ENCODE measurements at regions not wholly inside any gene's neighbourhood (a gene's known extent, or its start where the extent isn't known, plus 50 kb on each side); places are given as distances from the start of the nearest gene placed in this dataset.
A peak's percentile ranks its signal among the peaks of the same experiment; 100 is the strongest.

- H3K27me3 ChIP-seq (ENCODE audit: insufficient read depth, insufficient read length), result no peaks in the 10 kb centered on the region
- DNase-seq (ENCODE audit: low read depth, low spot score), result no peak
Observed at GRCh38 chr2:2703762-2704427, 372.8 kb upstream of the MYT1L start.

GRCh38 chr2:2703172-2703571 is 372.1 kb upstream of the MYT1L start:
- no peak for TF ChIP-seq ZNF274 (IDR thresholded peaks at IDR 0.05; ENCODE audit: low read depth, low read length)
- TF ChIP-seq YY1 (IDR thresholded peaks at IDR 0.05; ENCODE audit: insufficient read depth, insufficient read length), result no peak
- TF ChIP-seq SUZ12 (IDR thresholded peaks at IDR 0.05; ENCODE audit: extremely low read depth, insufficient read depth, insufficient read length), result no peak
- no peaks in the 10 kb centered on the region for H3K36me3 ChIP-seq (ENCODE audit: insufficient read depth, insufficient read length, low read length)
- no peak overlapping the region for H3K4me3 ChIP-seq (ENCODE audit: insufficient read length, low read depth)
- H3K4me1 ChIP-seq (ENCODE audit: insufficient read depth, insufficient read length), result peaks cover 25% of the 10 kb centered on the region
- H3K27me3 ChIP-seq (ENCODE audit: insufficient read depth, insufficient read length), result no peaks in the 10 kb centered on the region
- no peaks in the 10 kb centered on the region for H3K9me3 ChIP-seq (ENCODE audit: insufficient read depth, low read length)
- no peak for DNase-seq (ENCODE audit: low read depth, low spot score)
- no peak overlapping the region for H3K9ac ChIP-seq (ENCODE audit: insufficient read length, low read depth)

More at GRCh38 chr2:2703762-2704427, 372.8 kb upstream of the MYT1L start:
- no peaks in the 10 kb centered on the region for H3K9me3 ChIP-seq (ENCODE audit: insufficient read depth, low read length)
- no peak overlapping the region for H3K9ac ChIP-seq (ENCODE audit: insufficient read length, low read depth)
- no peak overlapping the region for H3K4me3 ChIP-seq (ENCODE audit: insufficient read length, low read depth)
- no peak for TF ChIP-seq SUZ12 (IDR thresholded peaks at IDR 0.05; ENCODE audit: extremely low read depth, insufficient read depth, insufficient read length)
- no peak for TF ChIP-seq YY1 (IDR thresholded peaks at IDR 0.05; ENCODE audit: insufficient read depth, insufficient read length)
- TF ChIP-seq ZNF274 (IDR thresholded peaks at IDR 0.05; ENCODE audit: low read depth, low read length), result no peak
- no peaks in the 10 kb centered on the region for H3K36me3 ChIP-seq (ENCODE audit: insufficient read depth, insufficient read length, low read length)
- H3K4me1 ChIP-seq (ENCODE audit: insufficient read depth, insufficient read length), result peaks cover 23% of the 10 kb centered on the region

- H3K9me3 ChIP-seq (ENCODE audit: insufficient read depth, low read length), result no peaks in the 10 kb centered on the region
- TF ChIP-seq ZNF274 (IDR thresholded peaks at IDR 0.05; ENCODE audit: low read depth, low read length), result no peak
- TF ChIP-seq YY1 (IDR thresholded peaks at IDR 0.05; ENCODE audit: insufficient read depth, insufficient read length), result no peak
- no peak for TF ChIP-seq SUZ12 (IDR thresholded peaks at IDR 0.05; ENCODE audit: extremely low read depth, insufficient read depth, insufficient read length)
- H3K4me1 ChIP-seq (ENCODE audit: insufficient read depth, insufficient read length), result peaks cover 25% of the 10 kb centered on the region
- no peak for DNase-seq (ENCODE audit: low read depth, low spot score)
- no peaks in the 10 kb centered on the region for H3K27me3 ChIP-seq (ENCODE audit: insufficient read depth, insufficient read length)
- no peaks in the 10 kb centered on the region for H3K36me3 ChIP-seq (ENCODE audit: insufficient read depth, insufficient read length, low read length)
- H3K4me3 ChIP-seq (ENCODE audit: insufficient read length, low read depth), result no peak overlapping the region
- no peak overlapping the region for H3K9ac ChIP-seq (ENCODE audit: insufficient read length, low read depth)
Observed at GRCh38 chr2:2702385-2702784, 371.3 kb upstream of the MYT1L start.

- H3K9ac ChIP-seq (ENCODE audit: insufficient read length, low read depth), result no peak overlapping the region
- no peaks in the 10 kb centered on the region for H3K27me3 ChIP-seq (ENCODE audit: insufficient read depth, insufficient read length)
- no peak for DNase-seq (ENCODE audit: low read depth, low spot score)
- no peaks in the 10 kb centered on the region for H3K9me3 ChIP-seq (ENCODE audit: insufficient read depth, low read length)
- H3K36me3 ChIP-seq (ENCODE audit: insufficient read depth, insufficient read length, low read length), result no peaks in the 10 kb centered on the region
- H3K4me1 ChIP-seq (ENCODE audit: insufficient read depth, insufficient read length), result peaks cover 22% of the 10 kb centered on the region
- H3K4me3 ChIP-seq (ENCODE audit: insufficient read length, low read depth), result no peak overlapping the region
- TF ChIP-seq SUZ12 (IDR thresholded peaks at IDR 0.05; ENCODE audit: extremely low read depth, insufficient read depth, insufficient read length), result no peak
- no peak for TF ChIP-seq ZNF274 (IDR thresholded peaks at IDR 0.05; ENCODE audit: low read depth, low read length)
- TF ChIP-seq YY1 (IDR thresholded peaks at IDR 0.05; ENCODE audit: insufficient read depth, insufficient read length), result no peak
Observed at GRCh38 chr2:2701813-2702212, 370.7 kb upstream of the MYT1L start.

DNA sequence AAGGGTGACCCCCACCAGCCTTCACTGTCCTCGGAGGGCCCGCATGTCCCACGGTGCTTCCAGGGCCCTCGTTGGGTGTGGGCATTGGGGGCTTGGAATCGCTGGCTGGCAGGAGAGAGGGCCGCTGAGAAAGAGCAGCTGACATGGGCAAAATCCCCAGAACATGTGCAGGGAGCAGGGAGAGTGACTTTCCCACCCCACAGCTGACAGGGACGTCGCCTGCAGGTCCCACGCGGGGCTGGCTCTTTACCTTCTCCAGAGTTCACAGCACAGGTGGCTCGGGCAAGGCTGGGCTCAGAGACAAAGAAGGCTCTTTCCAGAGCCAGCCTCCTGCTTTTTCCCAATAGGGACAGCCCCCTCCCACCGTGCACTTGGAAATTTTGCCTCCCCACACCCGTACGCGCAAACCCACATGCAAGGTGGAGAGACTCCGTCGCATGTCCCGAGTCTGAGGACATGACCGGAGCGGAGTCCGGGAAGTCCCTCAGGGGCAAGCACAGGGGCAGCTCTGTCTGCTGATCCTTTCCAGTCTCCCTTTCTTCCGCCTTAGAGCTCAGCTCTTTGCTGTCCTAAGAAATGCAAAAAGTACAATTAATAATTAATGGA is 370.2 kb upstream of the MYT1L start:
- H3K27me3 ChIP-seq (ENCODE audit: insufficient read depth, insufficient read length), result no peaks in the 10 kb centered on the region
- no peak for DNase-seq (ENCODE audit: low read depth, low spot score)
- H3K4me3 ChIP-seq (ENCODE audit: insufficient read length, low read depth), result no peak overlapping the region
- H3K36me3 ChIP-seq (ENCODE audit: insufficient read depth, insufficient read length, low read length), result no peaks in the 10 kb centered on the region
- H3K9ac ChIP-seq (ENCODE audit: insufficient read length, low read depth), result no peak overlapping the region
- peaks cover 22% of the 10 kb centered on the region for H3K4me1 ChIP-seq (ENCODE audit: insufficient read depth, insufficient read length)
- no peaks in the 10 kb centered on the region for H3K9me3 ChIP-seq (ENCODE audit: insufficient read depth, low read length)
- TF ChIP-seq YY1 (IDR thresholded peaks at IDR 0.05; ENCODE audit: insufficient read depth, insufficient read length) (no peak), SUZ12 (IDR thresholded peaks at IDR 0.05; ENCODE audit: extremely low read depth, insufficient read depth, insufficient read length) (no peak), ZNF274 (IDR thresholded peaks at IDR 0.05; ENCODE audit: low read depth, low read length) (no peak)

DNA sequence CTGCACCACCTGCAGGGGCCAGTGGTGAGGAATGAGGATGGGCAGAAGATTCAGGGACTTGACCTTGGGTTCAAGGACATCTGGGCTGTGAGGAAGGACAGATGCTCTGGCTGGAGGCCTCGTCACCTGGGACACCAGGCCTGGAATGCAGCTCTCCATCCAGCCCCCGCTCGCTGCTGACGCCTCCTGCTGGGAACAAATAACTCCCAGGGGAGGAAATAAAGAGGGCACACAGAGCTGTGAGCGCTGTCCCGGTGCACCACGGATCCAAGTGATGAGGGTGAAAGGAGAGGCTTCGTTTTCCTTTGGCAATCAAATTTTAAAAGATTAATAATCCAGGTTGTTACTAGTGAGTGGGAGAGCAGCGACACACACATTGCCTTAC is 368.0 kb upstream of the MYT1L start:
- Histone ChIP-seq H3K4me3 (ENCODE audit: insufficient read length, low read depth) (no peak overlapping the region), H3K9me3 (ENCODE audit: insufficient read depth, low read length) (no peaks in the 10 kb centered on the region), H3K4me1 (ENCODE audit: insufficient read depth, insufficient read length) (peaks cover 13% of the 10 kb centered on the region), H3K36me3 (ENCODE audit: insufficient read depth, insufficient read length, low read length) (no peaks in the 10 kb centered on the region), H3K9ac (ENCODE audit: insufficient read length, low read depth) (no peak overlapping the region), H3K27me3 (ENCODE audit: insufficient read depth, insufficient read length) (no peaks in the 10 kb centered on the region)
- no peak for TF ChIP-seq YY1 (IDR thresholded peaks at IDR 0.05; ENCODE audit: insufficient read depth, insufficient read length)
- no peak for TF ChIP-seq SUZ12 (IDR thresholded peaks at IDR 0.05; ENCODE audit: extremely low read depth, insufficient read depth, insufficient read length)
- no peak for TF ChIP-seq ZNF274 (IDR thresholded peaks at IDR 0.05; ENCODE audit: low read depth, low read length)
- DNase-seq (ENCODE audit: low read depth, low spot score), result no peak

DNA sequence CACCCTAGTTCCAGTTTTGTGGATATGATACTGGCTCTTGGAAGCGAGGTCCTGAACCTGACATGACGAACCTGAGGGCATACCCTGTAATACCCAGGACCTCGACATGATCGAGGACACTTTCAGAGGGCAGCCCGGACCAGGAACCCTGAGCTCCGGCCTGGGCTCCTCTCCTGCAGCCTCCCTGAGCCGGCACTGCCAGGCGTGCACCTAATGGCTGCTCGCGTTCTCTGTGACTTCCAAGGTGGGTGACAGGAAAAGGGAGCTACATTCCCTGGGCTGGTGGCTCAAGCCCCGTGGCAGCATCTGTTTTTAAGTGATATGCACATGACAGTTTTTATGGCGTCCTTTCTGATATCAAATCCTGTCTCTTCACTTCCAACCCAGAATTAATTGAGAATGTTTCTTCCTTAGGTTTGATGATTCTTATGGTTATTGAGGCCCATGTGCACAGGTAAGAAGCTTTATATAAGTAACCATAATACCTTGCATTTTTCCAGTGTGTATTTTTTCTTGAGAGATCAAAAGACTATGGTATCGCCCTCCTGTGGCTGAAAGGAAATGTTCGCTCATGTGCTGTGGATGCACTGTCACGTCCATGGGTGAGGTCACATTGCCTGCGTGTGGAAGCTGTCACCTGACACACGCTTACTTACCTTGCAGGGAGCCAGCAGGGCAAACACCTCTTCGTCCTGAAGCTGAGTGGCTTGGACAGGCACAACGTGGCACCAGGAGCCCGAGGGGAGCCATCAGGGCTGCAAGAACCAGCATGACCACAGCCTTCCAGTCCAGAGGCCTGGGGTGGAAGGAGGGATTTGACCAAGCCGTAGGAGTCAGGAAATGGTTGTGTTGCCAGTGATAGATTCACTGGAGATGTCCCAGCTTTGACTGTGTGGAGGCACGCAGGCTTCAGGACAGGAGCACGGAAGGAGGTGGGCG is 367.4 kb upstream of the MYT1L start:
- Histone ChIP-seq H3K9me3 (ENCODE audit: insufficient read depth, low read length) (no peaks in the 10 kb centered on the region), H3K9ac (ENCODE audit: insufficient read length, low read depth) (no peak overlapping the region), H3K4me1 (ENCODE audit: insufficient read depth, insufficient read length) (peaks cover 13% of the 10 kb centered on the region), H3K36me3 (ENCODE audit: insufficient read depth, insufficient read length, low read length) (no peaks in the 10 kb centered on the region), H3K27me3 (ENCODE audit: insufficient read depth, insufficient read length) (no peaks in the 10 kb centered on the region), H3K4me3 (ENCODE audit: insufficient read length, low read depth) (no peak overlapping the region)
- DNase-seq (ENCODE audit: low read depth, low spot score), result peak; percentile 27
- TF ChIP-seq ZNF274 (IDR thresholded peaks at IDR 0.05; ENCODE audit: low read depth, low read length) (no peak), SUZ12 (IDR thresholded peaks at IDR 0.05; ENCODE audit: extremely low read depth, insufficient read depth, insufficient read length) (no peak), YY1 (IDR thresholded peaks at IDR 0.05; ENCODE audit: insufficient read depth, insufficient read length) (no peak)

Measured in NT2/D1 (cell line).